ENCODE measurements at regions not wholly inside any gene's neighbourhood (a gene's known extent, or its start where the extent isn't known, plus 50 kb on each side); places are given as distances from the start of the nearest gene placed in this dataset.
"Not testable (repeated sequence)": the region's sequence is repeated elsewhere in the genome, so short reads cannot be mapped to it uniquely, and the experiment has no call there.

DNA sequence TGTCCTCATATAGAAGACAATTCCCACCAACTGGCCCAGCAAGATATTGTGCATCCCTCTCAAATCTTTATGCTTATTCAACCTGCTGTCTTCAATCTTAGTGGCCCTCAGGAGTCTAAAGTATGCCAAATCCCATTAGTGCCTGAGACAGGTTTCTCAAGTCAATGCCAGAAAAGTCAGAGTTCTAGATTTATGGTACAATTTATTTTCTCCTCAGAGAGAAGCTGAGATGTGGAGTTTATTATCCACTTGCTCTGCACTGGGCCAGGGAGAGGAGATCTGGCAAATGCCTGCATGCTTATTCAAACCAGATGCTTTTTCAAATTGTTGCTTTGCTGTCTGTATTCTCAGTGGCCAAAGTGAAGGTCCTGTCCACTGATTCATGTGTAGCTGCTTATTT lies 825.2 kb downstream of the METTL4 start:
- DNase-seq, result no peak

DNA sequence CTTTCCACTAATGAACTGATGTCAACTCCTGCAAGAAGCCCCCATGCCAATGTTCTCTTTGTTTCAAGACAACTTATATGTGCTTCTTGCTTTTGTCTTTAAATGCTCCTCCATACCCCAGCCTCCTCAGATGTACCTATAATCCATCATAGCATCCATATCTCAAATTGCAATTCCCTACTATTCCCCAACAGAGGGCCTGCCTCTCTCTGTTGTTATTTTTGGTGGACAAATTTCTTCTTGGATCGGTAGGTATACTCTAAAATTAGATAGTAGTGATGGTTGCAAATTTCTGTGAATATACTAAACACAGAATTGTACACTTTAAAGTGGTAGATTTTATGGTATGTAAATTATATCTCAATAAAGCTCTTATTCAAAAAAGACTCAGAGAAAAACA lies 820.1 kb downstream of the METTL4 start:
- no peak for DNase-seq

- no peak for DNase-seq
Observed at GRCh38 chr18:1760901-1761300, 810.4 kb downstream of the METTL4 start.

GRCh38 chr18:1774261-1774660 lies 797.0 kb downstream of the METTL4 start:
- no peak for DNase-seq

GRCh38 chr18:1777843-1778242 lies 793.5 kb downstream of the METTL4 start:
- no peak for DNase-seq

DNA sequence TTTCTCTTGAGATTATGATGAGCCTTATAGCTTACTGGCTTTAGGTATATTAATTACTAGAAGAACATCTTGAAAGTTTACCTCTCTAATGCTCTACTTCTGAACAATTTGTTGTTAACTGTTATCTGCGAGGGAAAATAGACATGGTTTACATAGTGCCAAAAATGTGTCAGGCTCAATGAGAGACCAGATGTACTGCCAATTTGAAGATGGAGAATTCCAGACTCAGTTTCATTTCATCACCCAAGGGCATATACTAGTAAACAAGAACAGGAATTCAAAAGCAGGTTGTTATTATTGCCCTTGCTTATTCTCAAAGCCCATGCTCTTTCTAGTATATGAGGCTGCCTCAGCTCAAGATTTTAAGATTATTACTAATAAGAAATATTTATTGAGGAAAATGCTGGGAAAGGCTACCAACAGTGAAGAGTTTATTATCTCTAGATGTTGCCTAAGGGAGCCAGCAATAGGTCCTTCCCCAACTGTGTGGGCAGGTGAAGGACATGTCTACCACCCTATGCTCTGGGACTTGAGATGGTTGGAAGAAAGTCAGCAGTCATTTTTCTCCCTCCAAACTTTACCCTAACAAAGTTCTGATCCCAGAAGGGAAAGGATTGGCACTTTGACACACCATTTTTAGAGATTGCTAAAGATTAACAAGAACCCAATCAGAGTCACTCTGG lies 792.7 kb downstream of the METTL4 start:
- no peak for DNase-seq

DNA sequence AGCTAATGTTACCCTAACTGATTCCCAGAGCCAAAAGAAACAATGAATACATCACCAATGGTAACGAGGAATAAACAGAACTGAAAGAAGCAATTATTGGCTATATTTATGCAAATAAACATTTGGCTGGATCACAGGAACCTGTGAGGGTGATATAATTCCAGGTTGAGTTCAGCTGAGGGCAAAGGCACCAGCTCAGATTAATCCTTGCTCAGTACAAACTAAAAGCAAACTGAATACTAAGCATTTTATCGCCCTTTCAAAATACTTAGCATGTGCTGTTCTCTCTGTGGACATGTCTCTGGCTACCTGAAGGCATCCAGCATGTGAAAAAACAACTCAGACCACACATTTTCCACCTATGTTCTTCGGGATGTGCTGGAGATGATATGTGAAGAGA lies 791.7 kb downstream of the METTL4 start:
- DNase-seq, result no peak

DNA sequence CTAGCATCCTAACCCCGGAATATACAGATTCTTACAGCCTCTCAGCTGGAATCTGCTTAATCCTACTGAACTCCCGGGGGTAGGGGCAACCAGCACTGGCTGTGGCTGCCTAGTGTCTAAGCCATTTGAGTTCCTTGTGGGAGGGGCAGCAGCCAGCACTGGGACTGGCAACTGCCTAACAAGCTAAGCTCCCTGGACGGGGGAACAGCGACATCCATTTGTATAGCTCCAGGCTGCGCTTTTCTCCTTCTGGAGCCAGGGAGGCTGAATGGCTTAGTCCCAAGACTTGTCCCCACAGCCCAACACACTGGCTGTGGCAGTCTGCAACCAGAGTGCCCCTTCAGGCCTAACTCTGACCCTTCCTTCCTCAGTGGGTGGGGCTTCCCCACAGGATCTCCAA lies 787.2 kb downstream of the METTL4 start:
- DNase-seq, result no peak

DNA sequence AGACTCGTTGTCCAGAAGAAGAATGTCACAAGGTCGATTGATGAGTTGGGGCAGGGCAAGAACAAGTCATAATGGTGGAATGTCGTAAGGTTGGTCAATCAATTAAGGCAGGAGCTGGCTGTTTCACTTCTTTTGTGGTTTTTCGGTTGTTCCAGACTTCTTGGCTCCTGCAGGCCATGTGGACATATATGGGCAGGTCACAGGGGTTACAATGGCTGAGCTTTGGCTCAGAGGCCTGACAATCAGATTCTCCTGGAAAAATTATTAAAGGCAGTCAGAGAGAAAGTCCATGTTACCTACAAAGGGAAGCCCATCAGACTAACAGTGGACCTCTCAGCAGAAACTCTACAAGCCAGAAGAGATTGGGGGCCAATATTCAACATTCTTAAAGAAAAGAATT lies 785.3 kb downstream of the METTL4 start:
- not testable (repeated sequence) for DNase-seq

GRCh38 chr18:1796636-1797035 lies 774.7 kb downstream of the METTL4 start:
- no peak for DNase-seq

DNA sequence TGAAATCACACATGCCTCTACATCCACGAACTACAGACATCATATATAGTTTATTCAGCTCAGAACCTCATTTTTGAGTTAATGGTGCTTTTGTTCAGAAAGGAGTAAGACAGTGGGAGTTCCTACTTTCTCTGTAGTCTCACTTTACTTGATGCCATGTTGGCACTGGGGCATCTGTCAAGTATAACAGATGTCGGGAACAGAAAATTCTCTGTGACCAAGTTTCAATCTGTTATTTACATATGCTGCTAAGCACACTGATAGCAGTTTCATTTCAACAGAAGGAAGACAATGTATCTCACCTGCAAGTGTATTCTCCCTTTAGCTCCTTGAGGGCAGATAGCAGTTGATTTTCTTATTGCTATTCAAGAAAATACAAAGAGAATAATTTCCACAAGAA lies 774.1 kb downstream of the METTL4 start:
- no peak for DNase-seq

DNA sequence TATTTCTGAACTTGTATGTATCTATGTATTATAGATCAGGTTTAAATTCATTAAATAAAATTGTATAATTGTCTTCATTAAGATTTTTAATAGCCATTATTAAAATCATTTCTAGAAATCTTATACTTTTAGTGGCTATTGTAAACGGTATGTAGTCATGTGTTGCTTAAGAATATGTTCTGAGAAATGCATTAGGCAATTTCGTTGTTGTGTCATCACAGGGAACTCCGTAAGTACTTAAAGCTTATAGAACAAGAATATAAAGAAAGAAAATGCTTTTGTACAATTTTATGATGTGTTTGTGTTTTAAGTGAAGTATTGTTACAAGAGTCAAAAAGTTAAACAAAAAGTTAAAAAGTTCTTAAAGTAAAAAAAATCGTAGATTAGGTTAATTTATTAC lies 765.8 kb downstream of the METTL4 start:
- no peak for DNase-seq

- DNase-seq, result no peak
Observed at GRCh38 chr18:1806884-1807615, 764.3 kb downstream of the METTL4 start.

DNA sequence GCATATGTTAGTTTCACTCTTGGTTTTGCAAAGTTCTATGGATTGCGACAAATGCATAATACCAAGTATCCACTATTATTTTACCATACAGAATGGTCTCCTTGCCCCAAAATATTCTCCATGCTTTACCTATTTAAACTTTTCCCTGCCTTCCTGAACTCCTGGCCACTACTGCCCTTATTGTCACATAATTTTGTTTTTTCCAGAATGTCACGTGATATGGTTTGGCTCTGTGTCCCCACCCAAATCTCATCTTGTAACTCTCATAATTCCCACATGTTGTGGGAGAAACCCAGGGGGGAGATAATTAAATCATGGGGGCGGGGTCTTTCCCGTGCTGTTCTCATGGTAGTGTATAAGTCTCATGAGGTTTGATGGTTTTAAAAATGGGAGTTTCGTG lies 760.0 kb downstream of the METTL4 start:
- no peak for DNase-seq

GRCh38 chr18:1825296-1825695 lies 746.0 kb downstream of the METTL4 start:
- DNase-seq, result no peak

- DNase-seq, result no peak
Observed at GRCh38 chr18:1840878-1841277, 730.4 kb downstream of the METTL4 start.

- no peak for DNase-seq
Observed at GRCh38 chr18:1846640-1847039, 724.7 kb downstream of the METTL4 start.

GRCh38 chr18:1848716-1849115 lies 722.6 kb downstream of the METTL4 start:
- no peak for DNase-seq

DNA sequence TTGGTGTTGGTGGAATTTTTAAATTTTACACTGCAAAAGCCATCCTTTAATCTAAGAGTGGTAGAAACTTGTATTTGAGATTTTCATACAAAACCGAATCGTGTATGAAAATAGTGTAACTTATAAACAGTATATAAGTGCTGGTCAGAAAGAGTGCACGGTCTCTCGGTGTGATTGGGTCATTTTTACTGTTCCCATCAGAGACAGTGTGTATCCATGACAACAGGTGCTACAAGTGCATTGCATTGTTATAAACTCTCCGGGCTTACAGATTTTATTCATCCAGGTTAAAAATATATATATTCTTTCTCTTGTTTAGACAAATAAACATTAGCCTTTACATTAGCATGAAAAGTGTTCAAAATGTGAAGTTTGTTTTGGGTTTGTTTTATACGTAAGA lies 721.9 kb downstream of the METTL4 start:
- DNase-seq, result no peak

DNA sequence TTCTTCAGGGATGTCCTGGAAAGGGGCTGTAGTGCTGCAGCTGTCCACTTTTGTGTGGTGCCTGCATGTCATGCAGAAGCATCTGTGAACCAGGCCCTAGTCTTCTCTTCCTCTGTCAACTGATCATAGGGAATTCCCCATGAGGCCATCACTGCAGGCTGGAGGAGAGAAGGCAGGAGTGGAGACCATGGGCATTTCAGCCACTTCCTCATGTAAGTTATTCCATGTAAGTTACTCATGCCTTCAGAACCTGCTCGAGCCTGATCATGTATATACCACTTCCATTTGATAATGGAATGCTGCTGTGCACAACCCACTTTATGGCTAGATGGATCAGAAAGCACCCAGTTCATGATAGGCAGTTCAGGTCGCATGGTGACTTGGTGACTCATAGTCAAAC lies 714.0 kb downstream of the METTL4 start:
- DNase-seq, result not testable (repeated sequence)

GRCh38 chr18:1861473-1861872 lies 709.8 kb downstream of the METTL4 start:
- no peak for DNase-seq

DNA sequence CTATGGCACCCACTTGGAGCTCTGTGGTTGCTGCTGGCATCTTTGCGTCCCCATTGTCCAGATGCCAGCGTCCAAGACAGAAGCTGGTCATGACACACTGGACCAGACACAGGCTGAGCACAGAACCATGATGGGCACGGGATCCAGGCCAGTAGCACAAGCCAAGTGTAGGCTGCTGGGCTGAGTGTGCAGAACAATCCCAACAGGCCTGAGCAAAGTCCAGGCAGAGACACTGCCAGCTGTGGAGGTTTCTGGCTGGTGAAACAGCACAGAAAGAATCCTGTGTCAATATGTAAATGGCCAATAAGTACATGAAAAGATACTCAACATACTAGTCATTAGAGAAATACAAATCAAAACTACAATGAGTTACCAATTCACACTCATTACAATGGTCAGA lies 705.4 kb downstream of the METTL4 start:
- DNase-seq, result no peak

- DNase-seq, result no peak
Observed at GRCh38 chr18:1872274-1872673, 699.0 kb downstream of the METTL4 start.

DNA sequence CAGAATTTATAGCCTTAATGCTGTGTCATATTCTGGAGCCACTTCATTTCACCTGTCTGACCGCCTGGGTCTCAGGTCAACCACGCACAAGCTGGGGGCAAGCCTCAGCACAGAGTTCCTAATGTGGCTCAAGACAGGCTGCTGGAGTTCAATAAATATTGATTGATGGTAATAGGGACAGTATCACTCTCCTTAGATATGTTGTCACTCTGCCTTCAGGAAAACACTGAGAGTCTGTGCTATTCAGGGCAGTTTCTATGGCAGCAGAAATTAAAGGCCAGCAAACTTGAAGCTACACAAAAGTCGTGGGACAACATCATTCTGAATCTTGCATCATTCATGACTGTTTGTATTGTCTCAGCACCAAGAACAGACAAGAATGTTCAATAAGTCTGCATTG lies 696.1 kb downstream of the METTL4 start:
- DNase-seq, result no peak

DNA sequence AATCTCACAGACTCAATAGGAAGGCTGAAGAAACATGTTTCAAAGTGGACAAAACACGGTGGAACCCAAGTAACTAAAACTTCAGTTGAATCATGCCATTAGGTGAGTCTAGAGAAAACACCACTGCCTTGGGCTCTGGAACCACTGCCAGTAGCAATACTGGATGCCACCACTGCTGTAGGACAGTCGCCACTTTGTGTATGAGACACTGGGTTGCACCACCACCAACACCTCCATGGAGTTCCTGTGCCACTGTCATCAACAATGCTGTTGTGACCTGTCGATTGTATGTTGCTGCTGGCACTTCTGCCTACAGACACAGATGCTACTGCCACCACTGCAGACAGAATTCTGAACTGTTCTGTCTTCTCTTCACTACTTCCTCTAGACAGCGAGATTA lies 686.7 kb downstream of the METTL4 start:
- no peak for DNase-seq
